ENCODE measurements at regions not wholly inside any gene's neighbourhood (a gene's known extent, or its start where the extent isn't known, plus 50 kb on each side); places are given as distances from the start of the nearest gene placed in this dataset.

- WGBS, 2 experiments (ENCODE audit: low coverage in 1 of 2, low lambda C conversion rate in 2 of 2, missing lambda C conversion rate in 2 of 2): 84 to 95% methylated on average over 8 of the region's 8 CpGs
- no peak overlapping the region for H3K27ac ChIP-seq
- no peak for TF ChIP-seq EZH2 (IDR thresholded peaks at IDR 0.05; ENCODE audit: insufficient read depth, poor library complexity, severe bottlenecking)
- no peak for TF ChIP-seq EZH2phosphoT487 (IDR thresholded peaks at IDR 0.05; ENCODE audit: insufficient read depth, low read depth)
Measured at GRCh38 chr13:44014501-44014900, 134.8 kb downstream of the LACC1 start.

GRCh38 chr13:44015118-44015517 is 135.4 kb downstream of the LACC1 start:
- Histone ChIP-seq H3K79me2 (ENCODE audit: insufficient read depth) (no peaks in the 10 kb centered on the region), H4K20me1 (ENCODE audit: insufficient read depth) (no peaks in the 10 kb centered on the region), H3K36me3 (ENCODE audit: low read depth) (no peaks in the 10 kb centered on the region), H3K4me3 (no peak overlapping the region), H3K9me2 (ENCODE audit: insufficient read depth) (no peaks in the 10 kb centered on the region), H3K27me3 (replicated peaks; ENCODE audit: insufficient read depth) (no peaks in the 10 kb centered on the region), H3F3A (ENCODE audit: insufficient read depth) (0 out of 2 replicates have a peak, but pooled peaks cover 9% of the 10 kb centered on the region), H3K4me2 (ENCODE audit: unreplicated experiment) (no peak overlapping the region), H3K4me1 (ENCODE audit: insufficient read depth) (peaks cover 8% of the 10 kb centered on the region; the same call in 1 of the 2 replicates), H2AFZ (no peak overlapping the region), H3K27ac (no peak overlapping the region), H3K9me3 (ENCODE audit: low read depth) (no peaks in the 10 kb centered on the region), H3K9ac (no peak overlapping the region)
- DNase-seq: no peak
- TF ChIP-seq EZH2 (IDR thresholded peaks at IDR 0.05; ENCODE audit: insufficient read depth, poor library complexity, severe bottlenecking) (no peak), EZH2phosphoT487 (IDR thresholded peaks at IDR 0.05; ENCODE audit: insufficient read depth, low read depth) (no peak)
- WGBS, 2 experiments (ENCODE audit: low coverage in 1 of 2, low lambda C conversion rate in 2 of 2, missing lambda C conversion rate in 2 of 2): 81 to 88% methylated on average over 5 of the region's 5 CpGs
- in situ Hi-C loops (cut with MboI): no loop called here

More at GRCh38 chr13:44014501-44014900, 134.8 kb downstream of the LACC1 start:
- no peak overlapping the region for H3K4me3 ChIP-seq
- no peaks in the 10 kb centered on the region for H3K9me2 ChIP-seq (ENCODE audit: insufficient read depth)
- H3K4me1 ChIP-seq (ENCODE audit: insufficient read depth): peaks cover 8% of the 10 kb centered on the region; the same call in 1 of the 2 replicates
- no peaks in the 10 kb centered on the region for H4K20me1 ChIP-seq (ENCODE audit: insufficient read depth)
- no peaks in the 10 kb centered on the region for H3K36me3 ChIP-seq (ENCODE audit: low read depth)
- no peak overlapping the region for H3K4me2 ChIP-seq (ENCODE audit: unreplicated experiment)
- no peak overlapping the region for H3K9ac ChIP-seq
- H3F3A ChIP-seq (ENCODE audit: insufficient read depth): 0 out of 2 replicates have a peak, but pooled peaks cover 9% of the 10 kb centered on the region
- no peaks in the 10 kb centered on the region for H3K9me3 ChIP-seq (ENCODE audit: low read depth)
- in situ Hi-C loops (cut with MboI): no loop called here
- DNase-seq: no peak
- no peak overlapping the region for H2AFZ ChIP-seq
- H3K27me3 ChIP-seq (replicated peaks; ENCODE audit: insufficient read depth): no peaks in the 10 kb centered on the region
- H3K79me2 ChIP-seq (ENCODE audit: insufficient read depth): no peaks in the 10 kb centered on the region

GRCh38 chr13:44015811-44016210 is 136.1 kb downstream of the LACC1 start:
- H4K20me1 ChIP-seq (ENCODE audit: insufficient read depth): no peaks in the 10 kb centered on the region
- 78 to 94% methylated on average over 6 of the region's 6 CpGs for WGBS, 2 experiments (ENCODE audit: low coverage in 1 of 2, low lambda C conversion rate in 2 of 2, missing lambda C conversion rate in 2 of 2)

GRCh38 chr13:44017756-44018309 is 138.1 kb downstream of the LACC1 start:
- H3K4me1 ChIP-seq (ENCODE audit: insufficient read depth): peaks cover 8% of the 10 kb centered on the region; the same call in 1 of the 2 replicates
- DNase-seq: no peak
- no peaks in the 10 kb centered on the region for H4K20me1 ChIP-seq (ENCODE audit: insufficient read depth)
- H3K9me3 ChIP-seq (ENCODE audit: low read depth): no peaks in the 10 kb centered on the region
- in situ Hi-C loops (cut with MboI): no loop called here
- 0 out of 2 replicates have a peak, but pooled peaks cover 9% of the 10 kb centered on the region for H3F3A ChIP-seq (ENCODE audit: insufficient read depth)
- no peaks in the 10 kb centered on the region for H3K79me2 ChIP-seq (ENCODE audit: insufficient read depth)
- no peak overlapping the region for H3K4me2 ChIP-seq (ENCODE audit: unreplicated experiment)
- no peak overlapping the region for H3K27ac ChIP-seq
- TF ChIP-seq EZH2 (IDR thresholded peaks at IDR 0.05; ENCODE audit: insufficient read depth, poor library complexity, severe bottlenecking) (no peak), EZH2phosphoT487 (IDR thresholded peaks at IDR 0.05; ENCODE audit: insufficient read depth, low read depth) (no peak)
- H3K27me3 ChIP-seq (replicated peaks; ENCODE audit: insufficient read depth): 0 out of 2 replicates have a peak, but pooled peaks cover 10% of the 10 kb centered on the region
- H3K9ac ChIP-seq: no peak overlapping the region
- no peak overlapping the region for H2AFZ ChIP-seq
- 78 to 83% methylated on average over 5 of the region's 5 CpGs for WGBS, 2 experiments (ENCODE audit: low coverage in 1 of 2, low lambda C conversion rate in 2 of 2, missing lambda C conversion rate in 2 of 2)
- H3K4me3 ChIP-seq: no peak overlapping the region
- no peaks in the 10 kb centered on the region for H3K36me3 ChIP-seq (ENCODE audit: low read depth)
- H3K9me2 ChIP-seq (ENCODE audit: insufficient read depth): no peaks in the 10 kb centered on the region

More at GRCh38 chr13:44015811-44016210, 136.1 kb downstream of the LACC1 start:
- Histone ChIP-seq H3K4me2 (ENCODE audit: unreplicated experiment) (no peak overlapping the region), H3K36me3 (ENCODE audit: low read depth) (no peaks in the 10 kb centered on the region), H3F3A (ENCODE audit: insufficient read depth) (0 out of 2 replicates have a peak, but pooled peaks cover 9% of the 10 kb centered on the region), H3K9me2 (ENCODE audit: insufficient read depth) (no peaks in the 10 kb centered on the region), H3K9me3 (ENCODE audit: low read depth) (no peaks in the 10 kb centered on the region), H3K9ac (no peak overlapping the region), H3K79me2 (ENCODE audit: insufficient read depth) (no peaks in the 10 kb centered on the region), H3K27me3 (replicated peaks; ENCODE audit: insufficient read depth) (no peaks in the 10 kb centered on the region), H2AFZ (no peak overlapping the region), H3K4me1 (ENCODE audit: insufficient read depth) (peaks cover 8% of the 10 kb centered on the region; the same call in 1 of the 2 replicates), H3K27ac (no peak overlapping the region), H3K4me3 (no peak overlapping the region)
- no peak for TF ChIP-seq EZH2 (IDR thresholded peaks at IDR 0.05; ENCODE audit: insufficient read depth, poor library complexity, severe bottlenecking)
- TF ChIP-seq EZH2phosphoT487 (IDR thresholded peaks at IDR 0.05; ENCODE audit: insufficient read depth, low read depth): no peak
- in situ Hi-C loops (cut with MboI): no loop called here
- DNase-seq: no peak

Measured in GM23248 (cell line).